HepG2 (cell line): ENCODE measurements at regions not wholly inside any gene's neighbourhood (a gene's known extent, or its start where the extent isn't known, plus 50 kb on each side); places are given as distances from the start of the nearest gene placed in this dataset.

Source experiments
- ATAC-seq: fragments of 200-7000 bp; cut with Tn5 transposase; 3 replicates; pipeline ENCODE4 v1.9.1; 2020; ENCODE audit warnings: mild to moderate bottlenecking, moderate library complexity
- BruUV-seq: library from RNA; stranded (reverse); fragments of 400-500 nt; replicated peaks from 2 replicates; lab custom pipeline; 2021; lab: Mats Ljungman, UMichigan
- CTCF ChIA-PET: fragments of 300-600 bp; formaldehyde crosslinking; extraction: SDS; loops from one replicate; lab custom pipeline; 2021; ENCODE audit warnings: low total read pairs, inconsistent platforms, low intra/inter-chr PET ratio; lab: Yijun Ruan, JAX
- POLR2A ChIA-PET: fragments of 350-600 bp; sonication (Branson Sonifier 250); formaldehyde crosslinking; loops from one replicate; lab custom pipeline; 2020; ENCODE audit warnings: antibody characterized with exemption, inconsistent platforms; lab: Yijun Ruan, JAX
- DNase-seq: peaks from one replicate; pipeline ENCODE4 v3.0.0-alpha.2; 2015; ENCODE audit warnings: low spot score
- FAIRE-seq: peaks from 3 replicates; lab custom pipeline; 2011; peaks lifted over from hg19 to GRCh38; lab: Jason Lieb, UNC
- H2AFZ ChIP-seq: one replicate; pipeline ENCODE4 v1.6.1; 2011; ENCODE audit warnings: low read length, inconsistent platforms
- H3K27ac ChIP-seq: fragments of 300-600 bp; 3 replicates; pipeline ENCODE4 v1.8.0; 2011; ENCODE audit warnings: mixed run types, mild to moderate bottlenecking, mixed read lengths, low read length, inconsistent platforms; ENCODE audit not compliant: insufficient read depth; ENCODE audit errors: extremely low read length
- H3K27me3 ChIP-seq, 2 experiments: fragments of 200-600 bp in 1 of 2; 2 replicates in 1 of 2; 3 replicates in 1 of 2; pipeline versions ENCODE4 v1.6.0 to v1.8.0; 2011; ENCODE audit warnings: low read length in 2 of 2, mild to moderate bottlenecking in 2 of 2, moderate library complexity in 2 of 2, inconsistent platforms in 1 of 2; ENCODE audit not compliant: insufficient read depth in 2 of 2, control insufficient read depth in 1 of 2
- H3K36me3 ChIP-seq, 2 experiments: fragments of 200-600 bp in 1 of 2; replicated peaks in 1 of 2; 2 replicates in 1 of 2; 3 replicates in 1 of 2; pipeline versions ENCODE4 v1.5.1 to v1.8.0; 2011; ENCODE audit warnings: low read length in 2 of 2, inconsistent platforms in 1 of 2; ENCODE audit not compliant: insufficient read depth in 2 of 2, control insufficient read depth in 1 of 2
- H3K4me1 ChIP-seq: 2 replicates; pipeline ENCODE4 v1.5.1; 2012; ENCODE audit warnings: low read length, inconsistent platforms; ENCODE audit not compliant: insufficient read depth
- H3K4me2 ChIP-seq: 2 replicates; pipeline ENCODE4 v1.6.0; 2011; ENCODE audit warnings: low read depth, low read length, inconsistent platforms
- H3K4me3 ChIP-seq, 3 experiments: fragments of 200-600 bp in 1 of 3; sonication (generic), shearing (Covaris generic) in 1 of 3; replicated peaks in 1 of 3; 2 replicates each; pipeline ENCODE4 v1.5.1; 2011 to 2016; ENCODE audit warnings: low read length in 3 of 3, inconsistent platforms in 2 of 3, low read depth in 2 of 3, mild to moderate bottlenecking in 2 of 3, control low read depth in 1 of 3, mixed read lengths in 1 of 3; ENCODE audit not compliant: insufficient read depth in 1 of 3
- H3K79me2 ChIP-seq: one replicate; pipeline ENCODE4 v1.6.1; 2011; ENCODE audit warnings: low read length, inconsistent platforms; ENCODE audit not compliant: insufficient read depth
- H3K9ac ChIP-seq: 2 replicates; pipeline ENCODE4 v1.6.0; 2011; ENCODE audit warnings: mild to moderate bottlenecking, low read depth, low read length, inconsistent platforms; ENCODE audit not compliant: insufficient read depth
- H3K9me3 ChIP-seq: 2 replicates; pipeline ENCODE4 v1.5.1; 2012; ENCODE audit warnings: mild to moderate bottlenecking, low read length
- H4K20me1 ChIP-seq: 2 replicates; pipeline ENCODE4 v1.6.0; 2011; ENCODE audit warnings: inconsistent platforms, mild to moderate bottlenecking, low read length, moderate library complexity; ENCODE audit not compliant: insufficient read depth
- CBX5 ChIP-seq: sonication (generic); formaldehyde crosslinking; IDR thresholded peaks from 2 replicates; pipeline ENCODE4 v1.4.0; 2020; ENCODE audit warnings: missing genetic modification reagents, borderline replicate concordance
- ELF1 ChIP-seq: sonication (generic); formaldehyde crosslinking; IDR thresholded peaks from 2 replicates; pipeline ENCODE4 v1.4.0; 2020; ENCODE audit warnings: missing genetic modification reagents
- GFI1 ChIP-seq: sonication (generic); formaldehyde crosslinking; IDR thresholded peaks from 2 replicates; pipeline ENCODE4 v1.5.0; 2020; ENCODE audit warnings: missing genetic modification reagents, mild to moderate bottlenecking, borderline replicate concordance
- NFE2L2 ChIP-seq: fragments of 150-350 bp; IDR thresholded peaks from 2 replicates; pipeline ENCODE4 v1.6.1; 2014; ENCODE audit warnings: low read length
- ZBTB40 ChIP-seq, 2 experiments: fragments of 450-650 bp in 1 of 2; sonication (generic) in 1 of 2; formaldehyde crosslinking in 1 of 2; IDR thresholded peaks; 2 replicates each; pipeline versions ENCODE4 v1.6.1 to v1.8.0; 2016 to 2022; ENCODE audit warnings: antibody characterized with exemption in 1 of 2, mild to moderate bottlenecking in 1 of 2, missing genetic modification reagents in 1 of 2
- ZZZ3 ChIP-seq: sonication (generic); formaldehyde crosslinking; IDR thresholded peaks from 2 replicates; pipeline ENCODE4 v1.4.0; 2020; ENCODE audit warnings: missing genetic modification reagents, mild to moderate bottlenecking, borderline replicate concordance
- WGBS: methylation state at CpG from one replicate; pipeline ENCODE4 v1.1.6; 2017; ENCODE audit warnings: low lambda C conversion rate; 5-methylcytosine and 5-hydroxymethylcytosine counted together
- in situ Hi-C: cut with HindIII; loops from 2 replicates; pipeline ENCODE4 v1.10.0; 2017; ENCODE audit warnings: low pct_unique_long_range_greater_than_20kb; ENCODE audit not compliant: extremely low pct_ligation_motif_present
- intact Hi-C: fragments of 100-400 bp; cut with micrococcal nuclease; formaldehyde crosslinking; loops from one replicate; pipeline ENCODE4 v1.10.0; 2022; ENCODE audit not compliant: unreplicated experiment

GRCh38 chr16:64364894-64365293 is 757.0 kb downstream of the CDH11 start:
- Histone ChIP-seq H3K4me3 (no peak overlapping the region), H4K20me1 (no peaks in the 10 kb centered on the region), H3K4me2 (no peak overlapping the region), H3K4me1 (no peaks in the 10 kb centered on the region), H2AFZ (no peak overlapping the region), H3K9me3 (peaks cover 17% of the 10 kb centered on the region; the same call in 1 of the 2 replicates)
- DNase-seq, result no peak
- FAIRE-seq, result no peak
- intact Hi-C loops (no loop called here), in situ Hi-C loops (no loop called here)
- TF ChIP-seq GFI1 (CRISPR knock-in tag) (no peak), NFE2L2 (no peak), ELF1 (CRISPR knock-in tag) (no peak)
- TF ChIP-seq, all 625 proteins: peak for 0
- ChIA-PET CTCF (no interaction called here), POLR2A (no interaction called here)
- no peak overlapping the region for H3K9ac ChIP-seq
- ATAC-seq, result no peak
- no TSS peak for BruUV-seq
- no peaks in the 10 kb centered on the region for H3K36me3 ChIP-seq
- no peaks in the 10 kb centered on the region for H3K27me3 ChIP-seq
- H3K79me2 ChIP-seq, result no peaks in the 10 kb centered on the region
- H3K27ac ChIP-seq, result no peak overlapping the region

GRCh38 chr16:64364416-64364815 is 757.4 kb downstream of the CDH11 start:
- BruUV-seq, result no TSS peak
- WGBS, result 6% methylated on average over 1 of the region's 1 CpG
- intact Hi-C loops, result no loop called here
- H3K36me3 ChIP-seq, result no peaks in the 10 kb centered on the region
- no peak overlapping the region for H3K4me3 ChIP-seq
- TF ChIP-seq CBX5 (no peak), ZZZ3 (CRISPR knock-in tag) (no peak), ZBTB40 (IDR thresholded peaks at IDR 0.05) (no peak), ZBTB40 (CRISPR knock-in tag; IDR thresholded peaks at IDR 0.05) (no peak)
- peaks cover 17% of the 10 kb centered on the region; the same call in 1 of the 2 replicates for H3K9me3 ChIP-seq
- H2AFZ ChIP-seq, result no peak overlapping the region
- H3K27me3 ChIP-seq, result no peaks in the 10 kb centered on the region
- no peaks in the 10 kb centered on the region for H3K79me2 ChIP-seq
- H3K27ac ChIP-seq, result no peak overlapping the region
- in situ Hi-C loops, result no loop called here
- no peak overlapping the region for H3K4me2 ChIP-seq
- ChIA-PET POLR2A (no interaction called here), CTCF (no interaction called here)
- no peak for FAIRE-seq
- H3K4me1 ChIP-seq, result no peaks in the 10 kb centered on the region
- H4K20me1 ChIP-seq, result no peaks in the 10 kb centered on the region
- H3K9ac ChIP-seq, result no peak overlapping the region
- no peak for DNase-seq
- no peak for ATAC-seq
